IPS-20b (cell line): ENCODE measurements at regions not wholly inside any gene's neighbourhood (a gene's known extent, or its start where the extent isn't known, plus 50 kb on each side); places are given as distances from the start of the nearest gene placed in this dataset.

Experiments
- H3K27ac ChIP-seq: one replicate; pipeline ENCODE4 v1.5.1; 2013; ENCODE audit warnings: low read length
- H3K27me3 ChIP-seq: 2 replicates; pipeline ENCODE4 v1.6.1; 2013; ENCODE audit warnings: mild to moderate bottlenecking, low read length, inconsistent platforms; ENCODE audit not compliant: insufficient read depth
- H3K36me3 ChIP-seq: 2 replicates; pipeline ENCODE4 v1.6.1; 2013; ENCODE audit warnings: low read depth, mild to moderate bottlenecking, inconsistent platforms, low read length, moderate library complexity; ENCODE audit not compliant: insufficient read depth
- H3K4me1 ChIP-seq: 2 replicates; pipeline ENCODE4 v1.6.1; 2013; ENCODE audit warnings: mild to moderate bottlenecking, control low read depth, inconsistent platforms, low read length, moderate library complexity; ENCODE audit not compliant: insufficient read depth
- H3K4me3 ChIP-seq: 2 replicates; pipeline ENCODE4 v1.5.1; 2013; ENCODE audit warnings: mild to moderate bottlenecking, low read length, inconsistent platforms
- H3K9ac ChIP-seq: 2 replicates; pipeline ENCODE4 v1.6.1; 2013; ENCODE audit warnings: low read depth, mild to moderate bottlenecking, inconsistent platforms, low read length, moderate library complexity
- H3K9me3 ChIP-seq: 2 replicates; pipeline ENCODE4 v1.6.1; 2013; ENCODE audit warnings: mild to moderate bottlenecking, low read depth, low read length, inconsistent platforms; ENCODE audit not compliant: insufficient read depth

GRCh38 chr6:44618371-44618770 is 230.9 kb downstream of the CDC5L start:
- H3K9me3 ChIP-seq, result no peaks in the 10 kb centered on the region

GRCh38 chr6:44620922-44621321 is 233.4 kb downstream of the CDC5L start:
- H3K9me3 ChIP-seq, result no peaks in the 10 kb centered on the region
- H3K4me1 ChIP-seq, result peaks cover 38% of the 10 kb centered on the region
- no peak overlapping the region for H3K9ac ChIP-seq
- no peak overlapping the region for H3K4me3 ChIP-seq
- H3K27me3 ChIP-seq, result peaks cover 3% of the 10 kb centered on the region; the same call in 1 of the 2 replicates
- H3K36me3 ChIP-seq, result no peaks in the 10 kb centered on the region
- H3K27ac ChIP-seq, result no peak overlapping the region

More at GRCh38 chr6:44618371-44618770, 230.9 kb downstream of the CDC5L start:
- no peaks in the 10 kb centered on the region for H3K27me3 ChIP-seq
- H3K9ac ChIP-seq, result no peak overlapping the region
- H3K4me3 ChIP-seq, result no peak overlapping the region
- H3K4me1 ChIP-seq, result peaks cover 21% of the 10 kb centered on the region
- no peak overlapping the region for H3K27ac ChIP-seq
- H3K36me3 ChIP-seq, result no peaks in the 10 kb centered on the region

GRCh38 chr6:44621846-44622245 is 234.3 kb downstream of the CDC5L start:
- Histone ChIP-seq H3K36me3 (no peaks in the 10 kb centered on the region), H3K4me1 (peaks cover 41% of the 10 kb centered on the region), H3K4me3 (no peak overlapping the region), H3K9ac (no peak overlapping the region; the same call in 1 of the 2 replicates), H3K9me3 (no peaks in the 10 kb centered on the region), H3K27me3 (peaks cover 9% of the 10 kb centered on the region; the same call in 1 of the 2 replicates), H3K27ac (no peak overlapping the region)

- Histone ChIP-seq H3K4me1 (peaks cover 48% of the 10 kb centered on the region), H3K36me3 (no peaks in the 10 kb centered on the region), H3K27ac (no peak overlapping the region), H3K27me3 (peaks cover 9% of the 10 kb centered on the region; the same call in 1 of the 2 replicates), H3K9ac (no peak overlapping the region), H3K9me3 (no peaks in the 10 kb centered on the region), H3K4me3 (no peak overlapping the region)
Measured at GRCh38 chr6:44622555-44622954, 235.0 kb downstream of the CDC5L start.

GRCh38 chr6:44622956-44623355 is 235.4 kb downstream of the CDC5L start:
- H3K9me3 ChIP-seq, result no peaks in the 10 kb centered on the region
- no peak overlapping the region for H3K9ac ChIP-seq
- peaks cover 9% of the 10 kb centered on the region; the same call in 1 of the 2 replicates for H3K27me3 ChIP-seq
- H3K4me3 ChIP-seq, result no peak overlapping the region
- no peak overlapping the region for H3K27ac ChIP-seq
- H3K36me3 ChIP-seq, result no peaks in the 10 kb centered on the region
- peaks cover 51% of the 10 kb centered on the region for H3K4me1 ChIP-seq

GRCh38 chr6:44624226-44624625 is 236.7 kb downstream of the CDC5L start:
- no peaks in the 10 kb centered on the region for H3K9me3 ChIP-seq
- H3K9ac ChIP-seq, result no peak overlapping the region
- no peak overlapping the region for H3K27ac ChIP-seq
- H3K36me3 ChIP-seq, result no peaks in the 10 kb centered on the region
- no peak overlapping the region for H3K4me3 ChIP-seq
- peaks cover 51% of the 10 kb centered on the region for H3K4me1 ChIP-seq
- peaks cover 9% of the 10 kb centered on the region; the same call in 1 of the 2 replicates for H3K27me3 ChIP-seq

- Histone ChIP-seq H3K27me3 (peaks cover 9% of the 10 kb centered on the region; the same call in 1 of the 2 replicates), H3K4me1 (peaks cover 51% of the 10 kb centered on the region), H3K4me3 (no peak overlapping the region; the same call in 1 of the 2 replicates)
Measured at GRCh38 chr6:44624936-44625573, 237.5 kb downstream of the CDC5L start.

GRCh38 chr6:44625996-44626395 is 238.5 kb downstream of the CDC5L start:
- Histone ChIP-seq H3K4me1 (peaks cover 48% of the 10 kb centered on the region), H3K9ac (no peak overlapping the region), H3K27ac (no peak overlapping the region), H3K36me3 (no peaks in the 10 kb centered on the region), H3K27me3 (peaks cover 9% of the 10 kb centered on the region; the same call in 1 of the 2 replicates), H3K4me3 (no peak overlapping the region), H3K9me3 (no peaks in the 10 kb centered on the region)

More at GRCh38 chr6:44624936-44625573, 237.5 kb downstream of the CDC5L start:
- Histone ChIP-seq H3K9ac (peak overlapping the region; percentile 3; the same call in 1 of the 2 replicates), H3K9me3 (no peaks in the 10 kb centered on the region), H3K27ac (no peak overlapping the region), H3K36me3 (no peaks in the 10 kb centered on the region)

GRCh38 chr6:44626616-44627015 is 239.1 kb downstream of the CDC5L start:
- Histone ChIP-seq H3K9ac (no peak overlapping the region), H3K27ac (no peak overlapping the region), H3K9me3 (no peaks in the 10 kb centered on the region), H3K4me1 (peaks cover 44% of the 10 kb centered on the region), H3K36me3 (no peaks in the 10 kb centered on the region), H3K4me3 (no peak overlapping the region), H3K27me3 (peaks cover 9% of the 10 kb centered on the region; the same call in 1 of the 2 replicates)

GRCh38 chr6:44627091-44627882 is 239.8 kb downstream of the CDC5L start:
- Histone ChIP-seq H3K36me3 (no peaks in the 10 kb centered on the region), H3K9me3 (no peaks in the 10 kb centered on the region), H3K4me3 (no peak overlapping the region), H3K27ac (no peak overlapping the region), H3K4me1 (peaks cover 39% of the 10 kb centered on the region), H3K27me3 (peaks cover 9% of the 10 kb centered on the region; the same call in 1 of the 2 replicates), H3K9ac (no peak overlapping the region)

GRCh38 chr6:44627883-44628271 is 240.4 kb downstream of the CDC5L start:
- Histone ChIP-seq H3K27me3 (peaks cover 9% of the 10 kb centered on the region; the same call in 1 of the 2 replicates), H3K4me3 (no peak overlapping the region), H3K36me3 (no peaks in the 10 kb centered on the region), H3K9me3 (no peaks in the 10 kb centered on the region), H3K27ac (no peak overlapping the region), H3K9ac (no peak overlapping the region), H3K4me1 (peaks cover 39% of the 10 kb centered on the region)
